ENCODE measurements at regions not wholly inside any gene's neighbourhood (a gene's known extent, or its start where the extent isn't known, plus 50 kb on each side); places are given as distances from the start of the nearest gene placed in this dataset.

DNA sequence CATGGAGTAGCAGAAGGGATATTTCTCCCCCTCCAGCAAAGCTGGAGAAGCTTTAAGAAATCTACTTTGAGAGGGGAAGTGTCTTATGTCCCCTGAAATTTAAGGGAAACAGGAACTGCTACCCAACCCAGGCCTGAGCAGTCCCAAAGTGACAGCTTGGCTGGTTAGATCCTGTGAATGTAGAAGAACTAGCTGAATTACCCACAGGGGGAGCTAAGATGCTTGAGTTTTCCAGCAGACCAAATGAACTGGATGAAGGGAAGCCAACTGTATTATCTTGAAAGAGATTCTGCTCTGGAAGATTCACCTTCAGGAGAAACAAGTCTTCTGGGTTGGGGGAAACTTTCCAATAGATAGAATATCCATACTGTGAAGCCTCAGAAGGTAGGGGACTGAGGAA is 303.3 kb upstream of the MMS22L start:
- TF ChIP-seq BCL11A (IDR thresholded peaks at IDR 0.05; ENCODE audit: low read depth in 2 of 2, low read length in 2 of 2) (no peak), CTCF (IDR thresholded peaks at IDR 0.05; ENCODE audit: control extremely low read depth in 1 of 3, insufficient read depth in 1 of 3, low read depth in 1 of 3, low read length in 3 of 3) (peak in 2 of 3 experiments; percentile 32 to 57; a peak in 2 of 4 replicates), TCF12 (IDR thresholded peaks at IDR 0.05; ENCODE audit: low read depth, low read length) (no peak), SIN3A (conservative IDR thresholded peaks at IDR 0.05 in 1 of 2, IDR thresholded peaks at IDR 0.05 in 1 of 2; ENCODE audit: low read depth in 1 of 2, low read length in 2 of 2) (no peak)
